Astrocyte (in vitro differentiated cells and primary cell): ENCODE measurements at regions not wholly inside any gene's neighbourhood (a gene's known extent, or its start where the extent isn't known, plus 50 kb on each side); places are given as distances from the start of the nearest gene placed in this dataset.

ENCODE experiments used
- DNase-seq: peaks from one replicate; pipeline ENCODE4 v3.0.0-alpha.2; 2010; ENCODE audit warnings: low read depth
- FAIRE-seq: peaks from 2 replicates; lab custom pipeline; 2011; peaks lifted over from hg19 to GRCh38; lab: Jason Lieb, UNC
- H2AFZ ChIP-seq: 2 replicates; pipeline ENCODE4 v1.6.0; 2012; ENCODE audit warnings: low read depth, low read length, inconsistent platforms
- H3K27ac ChIP-seq: 2 replicates; pipeline ENCODE4 v1.5.1; 2011; ENCODE audit warnings: low read depth, low read length, inconsistent platforms
- H3K27me3 ChIP-seq: 2 replicates; pipeline ENCODE4 v1.6.0; 2011; ENCODE audit warnings: low read length, inconsistent platforms; ENCODE audit not compliant: insufficient read depth
- H3K36me3 ChIP-seq: 2 replicates; pipeline ENCODE4 v1.5.1; 2011; ENCODE audit warnings: low read length, inconsistent platforms; ENCODE audit not compliant: insufficient read depth
- H3K4me1 ChIP-seq: 2 replicates; pipeline ENCODE4 v1.5.1; 2011; ENCODE audit warnings: low read length, inconsistent platforms; ENCODE audit not compliant: insufficient read depth
- H3K4me2 ChIP-seq: 2 replicates; pipeline ENCODE4 v1.6.0; 2012; ENCODE audit warnings: low read length, inconsistent platforms
- H3K4me3 ChIP-seq: 2 replicates; pipeline ENCODE4 v1.5.1; 2011; ENCODE audit warnings: low read depth, mild to moderate bottlenecking, low read length, inconsistent platforms; ENCODE audit not compliant: insufficient read depth
- H3K79me2 ChIP-seq: 2 replicates; pipeline ENCODE4 v1.6.0; 2012; ENCODE audit warnings: mild to moderate bottlenecking, low read length, inconsistent platforms; ENCODE audit not compliant: insufficient read depth
- H3K9ac ChIP-seq: 2 replicates; pipeline ENCODE4 v1.6.0; 2012; ENCODE audit warnings: mild to moderate bottlenecking, low read length, inconsistent platforms
- H3K9me3 ChIP-seq: 2 replicates; pipeline ENCODE4 v1.5.1; 2012; ENCODE audit warnings: low read depth, mild to moderate bottlenecking, low read length, inconsistent platforms; ENCODE audit not compliant: insufficient read depth
- H4K20me1 ChIP-seq: 2 replicates; pipeline ENCODE4 v1.6.0; 2012; ENCODE audit warnings: low read length, inconsistent platforms; ENCODE audit not compliant: insufficient read depth
- H3K27ac Mint-ChIP-seq: one replicate; pipeline ENCODE4 v1.8.0; 2021; ENCODE audit warnings: mild to moderate bottlenecking, mixed read lengths; ENCODE audit not compliant: unreplicated experiment
- H3K27me3 Mint-ChIP-seq: one replicate; pipeline ENCODE4 v1.8.0; 2021; ENCODE audit warnings: low read depth, mixed read lengths; ENCODE audit not compliant: unreplicated experiment
- H3K36me3 Mint-ChIP-seq: one replicate; pipeline ENCODE4 v1.8.0; 2021; ENCODE audit warnings: low read depth, mixed read lengths; ENCODE audit not compliant: unreplicated experiment
- H3K4me1 Mint-ChIP-seq: one replicate; pipeline ENCODE4 v1.8.0; 2021; ENCODE audit warnings: low read depth, mixed read lengths; ENCODE audit not compliant: unreplicated experiment
- H3K4me3 Mint-ChIP-seq: one replicate; pipeline ENCODE4 v1.8.0; 2021; ENCODE audit warnings: mild to moderate bottlenecking, moderate library complexity, mixed read lengths; ENCODE audit not compliant: unreplicated experiment
- H3K9me3 Mint-ChIP-seq: one replicate; pipeline ENCODE4 v1.8.0; 2021; ENCODE audit warnings: mild to moderate bottlenecking, mixed read lengths; ENCODE audit not compliant: unreplicated experiment
- CTCF ChIP-seq: IDR thresholded peaks from 2 replicates; pipeline ENCODE4 v1.5.1; 2011; ENCODE audit warnings: low read depth, mild to moderate bottlenecking, inconsistent platforms, low read length, moderate library complexity; ENCODE audit not compliant: insufficient read depth
- EZH2 ChIP-seq: IDR thresholded peaks from 2 replicates; pipeline ENCODE4 v1.6.1; 2012; ENCODE audit warnings: mild to moderate bottlenecking, low read length, inconsistent platforms; ENCODE audit not compliant: insufficient read depth

DNA sequence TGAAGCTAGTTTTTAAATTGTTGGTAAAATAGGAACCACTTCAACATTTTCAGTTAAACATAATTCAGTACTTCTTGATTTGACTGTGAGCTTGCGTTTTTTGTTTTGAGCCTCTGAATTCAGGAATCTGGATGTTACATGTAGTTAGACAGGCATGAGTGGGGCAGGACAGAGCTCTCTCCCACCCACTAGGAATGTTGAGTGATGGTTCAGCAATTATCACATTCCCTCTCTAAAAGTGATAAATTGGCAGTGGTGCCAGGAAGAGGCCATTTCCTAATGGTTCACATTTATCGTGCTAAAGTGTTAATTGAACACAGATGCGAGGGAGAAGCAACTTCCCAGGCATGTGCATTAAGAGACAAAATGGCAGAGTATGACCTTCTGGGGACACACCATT lies 465.5 kb upstream of the HTR1E start:
- H3K27me3 ChIP-seq: no peaks in the 10 kb centered on the region
- H2AFZ ChIP-seq: no peak overlapping the region
- H3K36me3 ChIP-seq: no peaks in the 10 kb centered on the region
- H3K79me2 ChIP-seq: no peaks in the 10 kb centered on the region
- H3K4me3 Mint-ChIP-seq: no peak overlapping the region
- H3K9ac ChIP-seq: no peak overlapping the region
- H3K27me3 Mint-ChIP-seq: no peaks in the 10 kb centered on the region
- H4K20me1 ChIP-seq: no peaks in the 10 kb centered on the region
- TF ChIP-seq CTCF (no peak), EZH2 (no peak)
- peaks cover 2% of the 10 kb centered on the region for H3K9me3 Mint-ChIP-seq
- H3K4me3 ChIP-seq: no peak overlapping the region
- no peak overlapping the region for H3K27ac ChIP-seq
- H3K4me1 ChIP-seq: no peaks in the 10 kb centered on the region
- H3K27ac Mint-ChIP-seq: no peak overlapping the region
- FAIRE-seq: no peak
- no peaks in the 10 kb centered on the region for H3K36me3 Mint-ChIP-seq
- no peaks in the 10 kb centered on the region for H3K9me3 ChIP-seq
- no peak for DNase-seq
- no peak overlapping the region for H3K4me2 ChIP-seq
- no peaks in the 10 kb centered on the region for H3K4me1 Mint-ChIP-seq

- no peak overlapping the region for H2AFZ ChIP-seq
- no peak overlapping the region for H3K9ac ChIP-seq
- no peak overlapping the region for H3K4me2 ChIP-seq
- H3K4me3 ChIP-seq: no peak overlapping the region
- H3K4me1 Mint-ChIP-seq: no peaks in the 10 kb centered on the region
- H3K4me1 ChIP-seq: no peaks in the 10 kb centered on the region
- no peak for DNase-seq
- no peaks in the 10 kb centered on the region for H3K9me3 ChIP-seq
- no peak for TF ChIP-seq EZH2
- no peak for TF ChIP-seq CTCF
- no peaks in the 10 kb centered on the region for H3K79me2 ChIP-seq
- no peak overlapping the region for H3K27ac Mint-ChIP-seq
- no peak for FAIRE-seq
- no peaks in the 10 kb centered on the region for H3K27me3 ChIP-seq
- no peak overlapping the region for H3K27ac ChIP-seq
- no peaks in the 10 kb centered on the region for H4K20me1 ChIP-seq
- H3K36me3 ChIP-seq: no peaks in the 10 kb centered on the region
- no peaks in the 10 kb centered on the region for H3K36me3 Mint-ChIP-seq
- H3K9me3 Mint-ChIP-seq: no peaks in the 10 kb centered on the region
- H3K4me3 Mint-ChIP-seq: no peak overlapping the region
- no peaks in the 10 kb centered on the region for H3K27me3 Mint-ChIP-seq
Observed at GRCh38 chr6:86459978-86460377, 477.4 kb upstream of the HTR1E start.

DNA sequence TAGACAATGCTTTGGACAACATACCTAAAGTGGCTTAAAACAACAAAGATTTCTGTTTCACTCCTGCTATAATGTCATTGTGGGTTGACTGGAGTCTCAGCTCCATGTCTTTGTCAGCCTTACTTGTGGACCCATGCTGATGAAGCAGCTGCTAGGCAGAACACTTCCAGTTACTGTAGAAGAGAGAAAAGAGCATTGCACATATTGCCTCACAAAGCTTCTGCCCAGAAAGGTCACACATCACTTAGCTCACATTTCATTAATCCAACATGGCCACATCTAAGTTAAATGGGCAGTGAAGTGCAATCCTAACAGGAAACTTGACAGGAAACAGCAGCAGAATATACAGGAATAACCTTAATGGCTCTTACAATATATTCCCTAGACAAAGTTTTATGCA lies 480.5 kb upstream of the HTR1E start:
- no peaks in the 10 kb centered on the region for H3K36me3 ChIP-seq
- no peaks in the 10 kb centered on the region for H4K20me1 ChIP-seq
- peaks cover 8% of the 10 kb centered on the region for H3K9me3 Mint-ChIP-seq

More for the DNA sequence above, 480.5 kb upstream of the HTR1E start:
- Mint-ChIP-seq H3K4me1 (no peaks in the 10 kb centered on the region), H3K4me3 (no peak overlapping the region), H3K27ac (no peak overlapping the region), H3K36me3 (no peaks in the 10 kb centered on the region), H3K27me3 (no peaks in the 10 kb centered on the region)
- no peak overlapping the region for H2AFZ ChIP-seq
- DNase-seq (no peak), FAIRE-seq (no peak)
- H3K27me3 ChIP-seq: no peaks in the 10 kb centered on the region
- H3K79me2 ChIP-seq: no peaks in the 10 kb centered on the region
- no peak for TF ChIP-seq EZH2
- TF ChIP-seq CTCF: no peak
- H3K9ac ChIP-seq: no peak overlapping the region
- no peaks in the 10 kb centered on the region for H3K9me3 ChIP-seq
- H3K4me3 ChIP-seq: no peak overlapping the region
- no peak overlapping the region for H3K4me2 ChIP-seq
- H3K27ac ChIP-seq: no peak overlapping the region
- no peaks in the 10 kb centered on the region for H3K4me1 ChIP-seq
